ELF-1 (cell line): ENCODE measurements at regions not wholly inside any gene's neighbourhood (a gene's known extent, or its start where the extent isn't known, plus 50 kb on each side); places are given as distances from the start of the nearest gene placed in this dataset.

Experiments
- DNase-seq: peaks from one replicate; pipeline ENCODE4 v3.0.0-alpha.2; 2016; ENCODE audit warnings: low read depth, low spot score

GRCh38 chr1:38418195-38419030 lies 371.8 kb upstream of the POU3F1 start:
- DNase-seq = no peak

- peak; percentile 26 for DNase-seq
Observed at GRCh38 chr1:38403667-38404066, 357.1 kb upstream of the POU3F1 start.

GRCh38 chr1:38402230-38402815 lies 355.7 kb upstream of the POU3F1 start:
- DNase-seq = no peak

- DNase-seq = no peak
Observed at GRCh38 chr1:38396606-38397005, 350.0 kb upstream of the POU3F1 start.

GRCh38 chr1:38394303-38394702 lies 347.7 kb upstream of the POU3F1 start:
- no peak for DNase-seq

GRCh38 chr1:38392861-38393260 lies 346.3 kb upstream of the POU3F1 start:
- no peak for DNase-seq

- no peak for DNase-seq
Observed at GRCh38 chr1:38381256-38381655, 334.7 kb upstream of the POU3F1 start.

- DNase-seq = no peak
Observed at GRCh38 chr1:38376577-38376976, 330.0 kb upstream of the POU3F1 start.

- DNase-seq = no peak
Observed at GRCh38 chr1:38375035-38375434, 328.4 kb upstream of the POU3F1 start.

- DNase-seq = no peak
Observed at GRCh38 chr1:38371505-38371844, 324.9 kb upstream of the POU3F1 start.

GRCh38 chr1:38370716-38371504 lies 324.3 kb upstream of the POU3F1 start:
- DNase-seq = peak; percentile 8

GRCh38 chr1:38365242-38365641 lies 318.6 kb upstream of the POU3F1 start:
- no peak for DNase-seq

- peak; percentile 59 for DNase-seq
Observed at GRCh38 chr1:38361566-38361965, 315.0 kb upstream of the POU3F1 start.

- DNase-seq = peak; percentile 24
Observed at GRCh38 chr1:38360807-38361206, 314.2 kb upstream of the POU3F1 start.

- no peak for DNase-seq
Observed at GRCh38 chr1:38353956-38354355, 307.4 kb upstream of the POU3F1 start.

- DNase-seq = no peak
Observed at GRCh38 chr1:38352869-38353268, 306.3 kb upstream of the POU3F1 start.

GRCh38 chr1:38347446-38348175 lies 301.0 kb upstream of the POU3F1 start:
- no peak for DNase-seq

GRCh38 chr1:38344716-38345115 lies 298.1 kb upstream of the POU3F1 start:
- DNase-seq = no peak

GRCh38 chr1:38341694-38342093 lies 295.1 kb upstream of the POU3F1 start:
- DNase-seq = no peak

GRCh38 chr1:38340409-38340808 lies 293.8 kb upstream of the POU3F1 start:
- DNase-seq = no peak

- no peak for DNase-seq
Observed at GRCh38 chr1:38337711-38338110, 291.1 kb upstream of the POU3F1 start.

GRCh38 chr1:38336961-38337360 lies 290.4 kb upstream of the POU3F1 start:
- no peak for DNase-seq
